K562 (cell line): ENCODE measurements at regions not wholly inside any gene's neighbourhood (a gene's known extent, or its start where the extent isn't known, plus 50 kb on each side); places are given as distances from the start of the nearest gene placed in this dataset.

ENCODE experiments used
- CHCHD3 ChIP-seq: fragments of 250-450 bp; sonication (Bioruptor Pico); IDR thresholded peaks from 2 replicates; pipeline ENCODE4 v2.1.2; 2022; ENCODE audit warnings: mild to moderate bottlenecking
- CREM ChIP-seq: IDR thresholded peaks from 2 replicates; pipeline ENCODE4 v1.6.1; 2014; ENCODE audit warnings: antibody characterized with exemption, low read depth
- E2F6 ChIP-seq, 2 experiments: IDR thresholded peaks; 2 replicates each; pipeline ENCODE4 v1.6.1; 2011; ENCODE audit warnings: borderline replicate concordance in 1 of 2, control low read depth in 1 of 2, low read depth in 1 of 2, low read length in 1 of 2, mild to moderate bottlenecking in 1 of 2, mixed read lengths in 1 of 2, moderate library complexity in 1 of 2; ENCODE audit not compliant: insufficient read depth in 1 of 2, insufficient read length in 1 of 2, poor library complexity in 1 of 2, severe bottlenecking in 1 of 2; ENCODE audit errors: extremely low read depth in 1 of 2
- FOS ChIP-seq: IDR thresholded peaks from 3 replicates; pipeline ENCODE4 v1.6.1; 2011; ENCODE audit not compliant: insufficient read length; ENCODE audit errors: extremely low read depth
- MIER1 ChIP-seq: fragments of 450-650 bp; IDR thresholded peaks from 2 replicates; pipeline ENCODE4 v1.6.1; 2016; ENCODE audit warnings: antibody characterized with exemption, mild to moderate bottlenecking, low read depth
- NFE2 ChIP-seq: IDR thresholded peaks from 2 replicates; pipeline ENCODE4 v1.6.1; 2014; ENCODE audit warnings: antibody characterized with exemption, low read depth
- NFRKB ChIP-seq: fragments of 450-650 bp; IDR thresholded peaks from 2 replicates; pipeline ENCODE4 v1.6.1; 2016; ENCODE audit warnings: low read depth
- NONO ChIP-seq, 2 experiments: fragments of 200-400 bp in 1 of 2; fragments of 450-650 bp in 1 of 2; formaldehyde crosslinking in 1 of 2; IDR thresholded peaks; 2 replicates each; pipeline ENCODE4 v1.6.1; 2017; ENCODE audit warnings: low read depth in 2 of 2, mild to moderate bottlenecking in 2 of 2, moderate library complexity in 2 of 2, low read length in 1 of 2
- RUNX1 ChIP-seq: sonication (generic); IDR thresholded peaks from 2 replicates; pipeline ENCODE4 v1.6.1; 2016; ENCODE audit warnings: antibody characterized with exemption, low read depth
- YBX1 ChIP-seq: fragments of 450-650 bp; IDR thresholded peaks from 2 replicates; pipeline ENCODE4 v1.7.1; 2016; ENCODE audit warnings: mild to moderate bottlenecking
- ZBTB34 ChIP-seq: fragments of 250-450 bp; sonication (Bioruptor Pico); IDR thresholded peaks from 2 replicates; pipeline ENCODE4 v1.8.0; 2021; ENCODE audit warnings: mild to moderate bottlenecking, moderate library complexity

GRCh38 chr5:96293966-96294883 lies 138.8 kb downstream of the PCSK1 start (continued):
- TF ChIP-seq FOS (no peak), NFE2 (no peak), RUNX1 (no peak), MIER1 (no peak), NONO (IDR thresholded peaks at IDR 0.05; ENCODE audit: low read depth in 2 of 2, low read length in 1 of 2) (no peak), CREM (no peak), NFRKB (no peak), YBX1 (no peak), ZBTB34 (no peak), E2F6 (IDR thresholded peaks at IDR 0.05; ENCODE audit: borderline replicate concordance in 1 of 2, extremely low read depth in 1 of 2, insufficient read depth in 1 of 2, insufficient read length in 1 of 2, low read depth in 1 of 2, low read length in 1 of 2, poor library complexity in 1 of 2, severe bottlenecking in 1 of 2) (no peak), CHCHD3 (CRISPR knock-in tag) (no peak)
